HepG2 (cell line): ENCODE measurements at regions not wholly inside any gene's neighbourhood (a gene's known extent, or its start where the extent isn't known, plus 50 kb on each side); places are given as distances from the start of the nearest gene placed in this dataset.

Source experiments
- ATAC-seq: fragments of 200-7000 bp; cut with Tn5 transposase; 3 replicates; pipeline ENCODE4 v1.9.1; 2020; ENCODE audit warnings: mild to moderate bottlenecking, moderate library complexity
- BruUV-seq: library from RNA; stranded (reverse); fragments of 400-500 nt; replicated peaks from 2 replicates; lab custom pipeline; 2021; lab: Mats Ljungman, UMichigan
- CTCF ChIA-PET: fragments of 300-600 bp; formaldehyde crosslinking; extraction: SDS; loops from one replicate; lab custom pipeline; 2021; ENCODE audit warnings: low total read pairs, inconsistent platforms, low intra/inter-chr PET ratio; lab: Yijun Ruan, JAX
- POLR2A ChIA-PET: fragments of 350-600 bp; sonication (Branson Sonifier 250); formaldehyde crosslinking; loops from one replicate; lab custom pipeline; 2020; ENCODE audit warnings: antibody characterized with exemption, inconsistent platforms; lab: Yijun Ruan, JAX
- DNase-seq: peaks from one replicate; pipeline ENCODE4 v3.0.0-alpha.2; 2015; ENCODE audit warnings: low spot score
- FAIRE-seq: peaks from 3 replicates; lab custom pipeline; 2011; peaks lifted over from hg19 to GRCh38; lab: Jason Lieb, UNC
- H2AFZ ChIP-seq: one replicate; pipeline ENCODE4 v1.6.1; 2011; ENCODE audit warnings: low read length, inconsistent platforms
- H3K27ac ChIP-seq: fragments of 300-600 bp; 3 replicates; pipeline ENCODE4 v1.8.0; 2011; ENCODE audit warnings: mixed run types, mild to moderate bottlenecking, mixed read lengths, low read length, inconsistent platforms; ENCODE audit not compliant: insufficient read depth; ENCODE audit errors: extremely low read length
- H3K27me3 ChIP-seq, 2 experiments: fragments of 200-600 bp in 1 of 2; 2 replicates in 1 of 2; 3 replicates in 1 of 2; pipeline versions ENCODE4 v1.6.0 to v1.8.0; 2011; ENCODE audit warnings: low read length in 2 of 2, mild to moderate bottlenecking in 2 of 2, moderate library complexity in 2 of 2, inconsistent platforms in 1 of 2; ENCODE audit not compliant: insufficient read depth in 2 of 2, control insufficient read depth in 1 of 2
- H3K36me3 ChIP-seq, 2 experiments: fragments of 200-600 bp in 1 of 2; replicated peaks in 1 of 2; 2 replicates in 1 of 2; 3 replicates in 1 of 2; pipeline versions ENCODE4 v1.5.1 to v1.8.0; 2011; ENCODE audit warnings: low read length in 2 of 2, inconsistent platforms in 1 of 2; ENCODE audit not compliant: insufficient read depth in 2 of 2, control insufficient read depth in 1 of 2
- H3K4me1 ChIP-seq: 2 replicates; pipeline ENCODE4 v1.5.1; 2012; ENCODE audit warnings: low read length, inconsistent platforms; ENCODE audit not compliant: insufficient read depth
- H3K4me2 ChIP-seq: 2 replicates; pipeline ENCODE4 v1.6.0; 2011; ENCODE audit warnings: low read depth, low read length, inconsistent platforms
- H3K4me3 ChIP-seq, 3 experiments: fragments of 200-600 bp in 1 of 3; sonication (generic), shearing (Covaris generic) in 1 of 3; replicated peaks in 1 of 3; 2 replicates each; pipeline ENCODE4 v1.5.1; 2011 to 2016; ENCODE audit warnings: low read length in 3 of 3, inconsistent platforms in 2 of 3, low read depth in 2 of 3, mild to moderate bottlenecking in 2 of 3, control low read depth in 1 of 3, mixed read lengths in 1 of 3; ENCODE audit not compliant: insufficient read depth in 1 of 3
- H3K79me2 ChIP-seq: one replicate; pipeline ENCODE4 v1.6.1; 2011; ENCODE audit warnings: low read length, inconsistent platforms; ENCODE audit not compliant: insufficient read depth
- H3K9ac ChIP-seq: 2 replicates; pipeline ENCODE4 v1.6.0; 2011; ENCODE audit warnings: mild to moderate bottlenecking, low read depth, low read length, inconsistent platforms; ENCODE audit not compliant: insufficient read depth
- H3K9me3 ChIP-seq: 2 replicates; pipeline ENCODE4 v1.5.1; 2012; ENCODE audit warnings: mild to moderate bottlenecking, low read length
- H4K20me1 ChIP-seq: 2 replicates; pipeline ENCODE4 v1.6.0; 2011; ENCODE audit warnings: inconsistent platforms, mild to moderate bottlenecking, low read length, moderate library complexity; ENCODE audit not compliant: insufficient read depth
- HNRNPK ChIP-seq: fragments of 200-400 bp; formaldehyde crosslinking; IDR thresholded peaks from 2 replicates; pipeline ENCODE4 v1.6.1; 2018; ENCODE audit warnings: low read length, low read depth, moderate library complexity, mild to moderate bottlenecking; ENCODE audit not compliant: poor library complexity, severe bottlenecking
- HNRNPL ChIP-seq: fragments of 200-400 bp; formaldehyde crosslinking; IDR thresholded peaks from 2 replicates; pipeline ENCODE4 v1.6.1; 2017; ENCODE audit warnings: mild to moderate bottlenecking, low read depth, low read length
- KLF13 ChIP-seq: sonication (generic); formaldehyde crosslinking; IDR thresholded peaks from 2 replicates; pipeline ENCODE4 v1.4.0; 2020; ENCODE audit warnings: mild to moderate bottlenecking, missing genetic modification reagents
- MEIS2 ChIP-seq: sonication (generic); formaldehyde crosslinking; IDR thresholded peaks from 2 replicates; pipeline ENCODE4 v1.9.0; 2021; ENCODE audit warnings: mild to moderate bottlenecking, missing genetic modification reagents
- SMC3 ChIP-seq: IDR thresholded peaks from 2 replicates; pipeline ENCODE4 v1.6.1; 2011; ENCODE audit warnings: low read length, improper control_type of control experiment
- SP5 ChIP-seq: IDR thresholded peaks from 2 replicates; pipeline ENCODE4 v1.6.1; 2016; ENCODE audit warnings: low read depth, borderline replicate concordance
- TFE3 ChIP-seq: IDR thresholded peaks from 2 replicates; pipeline ENCODE4 v1.6.1; 2016
- ZBTB1 ChIP-seq: sonication (generic); formaldehyde crosslinking; IDR thresholded peaks from 2 replicates; pipeline ENCODE4 v1.4.0; 2020; ENCODE audit warnings: missing genetic modification reagents, borderline replicate concordance
- ZNF18 ChIP-seq: sonication (generic); formaldehyde crosslinking; IDR thresholded peaks from 2 replicates; pipeline ENCODE4 v1.8.0; 2022; ENCODE audit warnings: mild to moderate bottlenecking, missing genetic modification reagents; ENCODE audit not compliant: insufficient replicate concordance
- ZNF24 ChIP-seq: fragments of 450-650 bp; IDR thresholded peaks from 2 replicates; pipeline ENCODE4 v1.6.1; 2017; ENCODE audit warnings: antibody characterized with exemption, mild to moderate bottlenecking
- ZNF574 ChIP-seq: sonication (generic); formaldehyde crosslinking; IDR thresholded peaks from 2 replicates; pipeline ENCODE4 v1.4.0; 2020; ENCODE audit warnings: missing genetic modification reagents
- ZNF713 ChIP-seq: sonication (generic); formaldehyde crosslinking; IDR thresholded peaks from 2 replicates; pipeline ENCODE4 v1.4.0; 2020; ENCODE audit warnings: mild to moderate bottlenecking, missing genetic modification reagents
- ZNF816 ChIP-seq: sonication (generic); formaldehyde crosslinking; IDR thresholded peaks from 2 replicates; pipeline ENCODE4 v1.8.0; 2022; ENCODE audit warnings: missing genetic modification reagents, mild to moderate bottlenecking, borderline replicate concordance
- WGBS: methylation state at CpG from one replicate; pipeline ENCODE4 v1.1.6; 2017; ENCODE audit warnings: low lambda C conversion rate; 5-methylcytosine and 5-hydroxymethylcytosine counted together
- in situ Hi-C: cut with HindIII; loops from 2 replicates; pipeline ENCODE4 v1.10.0; 2017; ENCODE audit warnings: low pct_unique_long_range_greater_than_20kb; ENCODE audit not compliant: extremely low pct_ligation_motif_present
- intact Hi-C: fragments of 100-400 bp; cut with micrococcal nuclease; formaldehyde crosslinking; loops from one replicate; pipeline ENCODE4 v1.10.0; 2022; ENCODE audit not compliant: unreplicated experiment

DNA sequence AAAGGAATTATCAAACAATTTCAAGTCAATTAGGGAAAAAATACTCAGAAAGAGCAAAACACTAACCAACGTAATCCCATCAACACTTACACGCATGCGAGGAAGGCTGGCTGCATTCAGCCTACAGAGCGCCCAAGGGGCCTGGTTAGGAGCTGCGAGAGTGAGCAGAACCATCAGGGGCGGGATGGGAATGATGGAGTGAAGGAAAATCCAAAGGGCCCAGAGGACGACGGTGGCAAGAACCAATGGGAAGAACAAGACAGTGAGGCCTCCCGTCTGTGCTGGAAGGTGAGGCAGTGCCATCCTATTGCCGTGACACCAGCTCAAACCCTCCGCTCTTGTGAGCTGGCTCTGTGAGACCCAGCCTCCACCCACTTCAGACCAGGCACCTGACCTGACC lies 253.0 kb downstream of the IRS2 start:
- ChIA-PET CTCF (no interaction called here), POLR2A (no interaction called here)
- FAIRE-seq (no peak), DNase-seq (no peak), ATAC-seq (no peak)
- intact Hi-C loops = no loop called here
- H3K27me3 ChIP-seq = no peaks in the 10 kb centered on the region
- H3K36me3 ChIP-seq = no peaks in the 10 kb centered on the region
- TF ChIP-seq ZNF574 (CRISPR knock-in tag) (no peak), ZNF18 (CRISPR knock-in tag) (no peak), SMC3 (no peak), ZNF713 (CRISPR knock-in tag) (no peak)
- no peaks in the 10 kb centered on the region for H3K4me1 ChIP-seq
- in situ Hi-C loops = no loop called here
- BruUV-seq = no TSS peak
- H3K9me3 ChIP-seq = no peaks in the 10 kb centered on the region
- no peaks in the 10 kb centered on the region for H3K79me2 ChIP-seq
- no peak overlapping the region for H3K9ac ChIP-seq
- H3K4me2 ChIP-seq = no peak overlapping the region
- H3K27ac ChIP-seq = no peak overlapping the region
- no peak overlapping the region for H3K4me3 ChIP-seq
- H2AFZ ChIP-seq = no peak overlapping the region
- 23% methylated on average over 9 of the region's 11 CpGs for WGBS
- no peaks in the 10 kb centered on the region for H4K20me1 ChIP-seq

DNA sequence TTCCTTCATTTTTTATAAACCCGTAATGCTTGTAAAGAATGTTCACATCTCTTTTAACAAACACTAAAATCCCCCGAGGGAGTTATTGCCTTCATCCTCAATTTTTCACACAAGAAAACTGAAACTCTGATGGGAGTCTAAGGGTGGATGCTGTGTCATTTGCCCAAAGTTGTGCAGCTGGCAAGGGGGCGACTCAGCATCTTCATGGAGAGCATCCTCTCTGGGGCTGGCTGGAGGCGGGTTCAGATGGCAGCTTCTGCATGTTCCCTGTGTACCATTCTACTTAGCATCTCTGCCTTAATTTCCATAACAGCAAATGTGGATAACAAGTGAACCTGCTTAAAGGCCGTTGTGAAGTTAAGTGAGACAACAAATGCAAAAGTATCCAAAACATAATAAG lies 256.4 kb downstream of the IRS2 start:
- Histone ChIP-seq H3K4me1 (no peaks in the 10 kb centered on the region), H3K4me3 (no peak overlapping the region), H3K79me2 (no peaks in the 10 kb centered on the region), H3K4me2 (no peak overlapping the region), H3K27me3 (no peaks in the 10 kb centered on the region), H4K20me1 (no peaks in the 10 kb centered on the region), H3K36me3 (no peaks in the 10 kb centered on the region), H3K9me3 (no peaks in the 10 kb centered on the region), H2AFZ (no peak overlapping the region), H3K9ac (no peak overlapping the region), H3K27ac (no peak overlapping the region)
- WGBS = 31% methylated on average over 5 of the region's 5 CpGs
- no peak for FAIRE-seq
- no TSS peak for BruUV-seq
- DNase-seq = no peak
- in situ Hi-C loops = no loop called here
- POLR2A ChIA-PET = no interaction called here
- ATAC-seq = no peak
- intact Hi-C loops = no loop called here
- CTCF ChIA-PET = no interaction called here
- no peak for TF ChIP-seq HNRNPK
- TF ChIP-seq ZNF24 = no peak
- no peak for TF ChIP-seq MEIS2
- no peak for TF ChIP-seq ZNF816
- no peak for TF ChIP-seq ZBTB1
- no peak for TF ChIP-seq TFE3
- no peak for TF ChIP-seq SP5 (CRISPR knock-in tag)
- TF ChIP-seq KLF13 (CRISPR knock-in tag) = no peak
- no peak for TF ChIP-seq HNRNPL
